Neural crest cell (in vitro differentiated cells): ENCODE measurements at regions not wholly inside any gene's neighbourhood (a gene's known extent, or its start where the extent isn't known, plus 50 kb on each side); places are given as distances from the start of the nearest gene placed in this dataset.
"Not testable (repeated sequence)": the region's sequence is repeated elsewhere in the genome, so short reads cannot be mapped to it uniquely, and the experiment has no call there.

Experiments used
- DNase-seq: peaks from one replicate; pipeline ENCODE4 v3.0.0; 2021; ENCODE audit warnings: low read depth, mixed read lengths, low spot score
- H3K27ac Mint-ChIP-seq: one replicate; pipeline ENCODE4 v1.8.0; 2021; ENCODE audit warnings: mild to moderate bottlenecking, mixed read lengths; ENCODE audit not compliant: unreplicated experiment
- H3K27me3 Mint-ChIP-seq: 2 replicates; pipeline ENCODE4 v1.8.0; 2021; ENCODE audit warnings: low read depth, mild to moderate bottlenecking, mixed read lengths
- H3K36me3 Mint-ChIP-seq: 2 replicates; pipeline ENCODE4 v1.8.0; 2021; ENCODE audit warnings: low read depth, mild to moderate bottlenecking, mixed read lengths
- H3K4me1 Mint-ChIP-seq: 2 replicates; pipeline ENCODE4 v1.8.0; 2021; ENCODE audit warnings: mixed read lengths
- H3K4me3 Mint-ChIP-seq: one replicate; pipeline ENCODE4 v1.8.0; 2021; ENCODE audit warnings: mild to moderate bottlenecking, mixed read lengths
- H3K9me3 Mint-ChIP-seq: 2 replicates; pipeline ENCODE4 v1.8.0; 2021; ENCODE audit warnings: mixed read lengths
- TF ChIP-seq, protein P1 (sequence below): fragments of 200-600 bp; sonication (generic); conservative IDR thresholded peaks from 2 replicates; pipeline ENCODE4 v1.5.0; 2021; ENCODE audit warnings: antibody characterized with exemption, mild to moderate bottlenecking

DNA sequence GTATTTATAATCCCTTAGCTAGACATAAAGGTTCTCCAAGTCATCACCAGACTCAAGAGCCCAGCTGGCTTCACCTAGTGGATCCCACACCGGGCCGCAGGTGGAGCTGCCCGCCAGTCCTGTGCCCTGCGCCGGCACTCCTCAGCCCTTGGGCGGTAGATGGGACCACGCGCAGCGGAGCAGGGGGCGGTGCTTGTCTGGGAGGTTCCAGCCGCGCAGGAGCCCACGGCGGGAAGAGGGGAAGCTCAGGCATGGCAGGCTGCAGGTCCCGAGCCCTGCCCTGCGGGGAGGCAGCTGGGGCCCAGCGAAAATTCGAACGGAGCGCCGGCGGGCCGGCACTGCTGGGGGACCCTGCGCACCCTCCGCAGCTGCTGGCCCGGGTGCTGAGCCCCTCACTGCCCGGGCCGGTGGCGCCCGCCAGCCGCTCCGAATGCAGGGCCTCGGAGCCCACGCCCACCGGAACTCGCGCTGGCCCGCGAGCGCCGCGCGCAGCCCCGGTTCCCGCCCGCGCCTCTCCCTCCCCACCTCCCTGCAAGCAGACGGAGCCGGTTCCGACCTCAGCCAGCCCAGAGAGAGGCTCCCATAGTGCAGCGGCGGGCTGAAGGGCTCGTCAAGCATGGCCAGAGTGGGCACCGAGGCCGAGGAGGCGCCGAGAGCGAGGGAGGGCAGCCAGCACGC, 675.6 kb downstream of the REEP3 start:
- H3K4me1 Mint-ChIP-seq, result peaks cover under 1% of the 10 kb centered on the region
- TF ChIP-seq, protein P1, sequence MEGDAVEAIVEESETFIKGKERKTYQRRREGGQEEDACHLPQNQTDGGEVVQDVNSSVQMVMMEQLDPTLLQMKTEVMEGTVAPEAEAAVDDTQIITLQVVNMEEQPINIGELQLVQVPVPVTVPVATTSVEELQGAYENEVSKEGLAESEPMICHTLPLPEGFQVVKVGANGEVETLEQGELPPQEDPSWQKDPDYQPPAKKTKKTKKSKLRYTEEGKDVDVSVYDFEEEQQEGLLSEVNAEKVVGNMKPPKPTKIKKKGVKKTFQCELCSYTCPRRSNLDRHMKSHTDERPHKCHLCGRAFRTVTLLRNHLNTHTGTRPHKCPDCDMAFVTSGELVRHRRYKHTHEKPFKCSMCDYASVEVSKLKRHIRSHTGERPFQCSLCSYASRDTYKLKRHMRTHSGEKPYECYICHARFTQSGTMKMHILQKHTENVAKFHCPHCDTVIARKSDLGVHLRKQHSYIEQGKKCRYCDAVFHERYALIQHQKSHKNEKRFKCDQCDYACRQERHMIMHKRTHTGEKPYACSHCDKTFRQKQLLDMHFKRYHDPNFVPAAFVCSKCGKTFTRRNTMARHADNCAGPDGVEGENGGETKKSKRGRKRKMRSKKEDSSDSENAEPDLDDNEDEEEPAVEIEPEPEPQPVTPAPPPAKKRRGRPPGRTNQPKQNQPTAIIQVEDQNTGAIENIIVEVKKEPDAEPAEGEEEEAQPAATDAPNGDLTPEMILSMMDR, result no peak
- no peak overlapping the region for H3K27ac Mint-ChIP-seq
- no peaks in the 10 kb centered on the region for H3K36me3 Mint-ChIP-seq
- DNase-seq, result no peak
- H3K9me3 Mint-ChIP-seq, result no peaks in the 10 kb centered on the region
- H3K4me3 Mint-ChIP-seq, result no peak overlapping the region
- no peaks in the 10 kb centered on the region for H3K27me3 Mint-ChIP-seq

DNA sequence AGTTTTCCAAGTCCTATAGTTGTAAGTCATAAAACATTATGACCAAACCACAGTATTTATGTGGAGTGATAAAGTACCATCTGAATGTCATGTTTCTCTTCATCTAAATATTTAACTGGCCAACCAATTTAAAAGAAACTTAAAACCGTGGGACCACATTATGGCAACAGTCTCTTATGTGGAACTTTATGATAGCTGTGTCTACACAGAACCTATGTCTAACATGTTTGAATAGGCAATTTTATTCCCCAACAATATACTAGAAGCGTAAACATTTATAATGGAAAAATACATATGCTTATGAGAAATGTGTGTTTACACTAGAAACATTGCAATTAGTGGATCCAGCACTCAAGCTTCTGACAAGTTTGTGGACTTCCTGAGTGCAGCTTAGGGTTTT, 680.7 kb downstream of the REEP3 start:
- no peaks in the 10 kb centered on the region for H3K27me3 Mint-ChIP-seq
- TF ChIP-seq, protein P1, result no peak
- H3K4me3 Mint-ChIP-seq, result no peak overlapping the region
- peaks cover 3% of the 10 kb centered on the region for H3K36me3 Mint-ChIP-seq
- H3K9me3 Mint-ChIP-seq, result no peaks in the 10 kb centered on the region
- no peak for DNase-seq
- no peaks in the 10 kb centered on the region for H3K4me1 Mint-ChIP-seq
- no peak overlapping the region for H3K27ac Mint-ChIP-seq

DNA sequence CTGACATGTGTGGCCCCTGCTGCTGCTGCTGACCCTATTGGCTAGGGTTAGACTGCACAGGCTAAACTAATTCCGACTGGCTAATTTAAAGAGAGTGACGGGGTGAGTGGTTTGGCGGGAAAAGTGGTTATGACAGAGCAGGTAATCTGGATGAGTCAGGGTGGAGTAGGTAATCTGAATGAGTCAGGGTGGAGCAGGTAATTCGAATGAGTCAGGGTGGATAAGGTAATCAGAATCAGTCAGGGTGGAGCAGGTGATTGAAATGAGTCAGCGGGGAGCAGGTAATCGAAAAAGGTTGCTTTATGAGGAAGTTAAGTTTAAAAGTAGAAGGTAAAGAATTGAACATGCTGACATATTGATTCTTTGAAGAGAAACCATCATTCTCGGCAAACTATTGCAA, 683.3 kb downstream of the REEP3 start:
- H3K36me3 Mint-ChIP-seq, result not testable (repeated sequence)

DNA sequence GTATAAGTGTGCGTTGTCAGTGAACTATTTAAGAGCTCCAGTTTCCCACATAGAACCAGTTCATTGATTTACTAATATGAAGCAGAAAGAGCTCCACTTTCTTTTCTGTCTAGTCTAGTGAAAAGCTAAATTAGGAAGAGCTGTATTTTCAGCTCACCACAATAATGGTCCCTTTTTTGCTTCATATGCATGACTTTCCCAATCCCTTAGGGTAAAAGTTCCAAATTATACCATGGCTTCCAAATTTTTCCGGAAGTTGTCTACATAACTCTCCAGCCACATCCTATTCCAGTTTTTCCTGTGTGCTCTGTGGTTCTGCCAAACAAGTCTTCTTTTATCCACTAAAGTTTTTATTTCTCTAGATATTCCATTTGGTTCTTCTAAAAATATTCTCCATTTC, 685.2 kb downstream of the REEP3 start:
- H3K4me1 Mint-ChIP-seq, result no peaks in the 10 kb centered on the region
- DNase-seq, result no peak
- H3K27ac Mint-ChIP-seq, result no peak overlapping the region
- H3K36me3 Mint-ChIP-seq, result peaks cover 8% of the 10 kb centered on the region
- no peak overlapping the region for H3K4me3 Mint-ChIP-seq
- TF ChIP-seq, protein P1, result no peak
- H3K27me3 Mint-ChIP-seq, result no peaks in the 10 kb centered on the region
- peaks cover 5% of the 10 kb centered on the region for H3K9me3 Mint-ChIP-seq

More for the DNA sequence above, 683.3 kb downstream of the REEP3 start:
- not testable (repeated sequence) for DNase-seq, H3K9me3 Mint-ChIP-seq, H3K27ac Mint-ChIP-seq, H3K4me3 Mint-ChIP-seq, H3K4me1 Mint-ChIP-seq, H3K27me3 Mint-ChIP-seq

DNA sequence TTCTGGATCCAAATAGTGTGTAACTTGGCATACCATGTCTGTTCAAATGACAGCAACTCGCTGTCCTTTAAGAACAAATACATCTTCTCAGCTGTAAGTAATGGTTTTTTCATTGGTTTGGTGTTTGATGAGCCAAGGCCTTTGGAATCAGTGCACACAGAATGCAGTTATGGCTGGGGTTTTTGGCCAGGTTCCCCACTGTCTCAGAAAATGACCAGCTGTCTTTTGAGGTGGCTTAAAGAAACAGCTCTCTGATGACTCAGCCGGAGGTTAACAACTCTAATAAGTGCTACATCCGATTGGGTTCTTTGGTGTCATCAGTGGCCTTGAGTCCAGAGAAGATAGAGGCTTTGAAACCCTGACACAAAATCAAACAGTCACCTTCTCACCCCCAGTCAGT, 688.4 kb downstream of the REEP3 start:
- TF ChIP-seq, protein P1, result no peak
- no peaks in the 10 kb centered on the region for H3K27me3 Mint-ChIP-seq
- no peak overlapping the region for H3K4me3 Mint-ChIP-seq
- no peak for DNase-seq
- H3K9me3 Mint-ChIP-seq, result peaks cover 5% of the 10 kb centered on the region
- H3K4me1 Mint-ChIP-seq, result no peaks in the 10 kb centered on the region
- H3K27ac Mint-ChIP-seq, result no peak overlapping the region
- peaks cover 6% of the 10 kb centered on the region for H3K36me3 Mint-ChIP-seq

DNA sequence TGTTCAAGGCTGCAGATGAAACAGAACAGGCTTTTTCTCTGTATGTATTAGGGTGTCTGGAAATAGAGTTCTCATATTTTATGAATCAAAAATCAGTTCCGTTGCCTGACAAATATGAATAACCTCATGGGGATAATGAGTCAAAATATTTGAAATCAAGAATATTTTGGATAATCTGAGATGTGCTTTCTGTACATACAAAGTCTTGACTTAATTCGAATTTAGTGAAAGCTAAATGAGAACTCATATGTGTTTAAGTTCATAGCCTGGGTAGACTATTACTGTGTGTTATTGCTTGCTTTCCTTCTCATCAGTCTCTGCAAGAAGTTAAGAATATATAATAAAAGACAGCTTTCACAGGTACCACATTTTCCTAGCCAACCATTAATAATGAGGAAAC, 689.0 kb downstream of the REEP3 start:
- no peak for DNase-seq
- H3K9me3 Mint-ChIP-seq, result peaks cover 5% of the 10 kb centered on the region
- H3K4me1 Mint-ChIP-seq, result no peaks in the 10 kb centered on the region
- TF ChIP-seq, protein P1, result no peak
- no peak overlapping the region for H3K27ac Mint-ChIP-seq
- H3K27me3 Mint-ChIP-seq, result no peaks in the 10 kb centered on the region
- H3K4me3 Mint-ChIP-seq, result no peak overlapping the region
- H3K36me3 Mint-ChIP-seq, result peaks cover 4% of the 10 kb centered on the region
